Mesenchymal stem cell (in vitro differentiated cells and primary cell): ENCODE measurements at regions not wholly inside any gene's neighbourhood (a gene's known extent, or its start where the extent isn't known, plus 50 kb on each side); places are given as distances from the start of the nearest gene placed in this dataset.

ENCODE experiments used
- DNase-seq: peaks from one replicate; pipeline ENCODE4 v3.0.0-alpha.2; 2013
- H2AFZ ChIP-seq: one replicate; pipeline ENCODE4 v1.6.1; 2013; ENCODE audit warnings: low read depth, mild to moderate bottlenecking, control low read depth, inconsistent platforms, low read length, moderate library complexity
- H2AK5ac ChIP-seq: 2 replicates; pipeline ENCODE4 v1.6.1; 2013; ENCODE audit warnings: low read length, moderate library complexity, mild to moderate bottlenecking, inconsistent platforms; ENCODE audit not compliant: severe bottlenecking
- H2BK120ac ChIP-seq: one replicate; pipeline ENCODE4 v1.6.1; 2013; ENCODE audit warnings: low read depth, mild to moderate bottlenecking, inconsistent platforms, low read length, moderate library complexity
- H2BK12ac ChIP-seq, 2 experiments: one replicate each; pipeline ENCODE4 v1.6.1; 2013; ENCODE audit warnings: inconsistent platforms in 2 of 2, low read length in 2 of 2, mild to moderate bottlenecking in 2 of 2, moderate library complexity in 2 of 2, control low read depth in 1 of 2
- H2BK15ac ChIP-seq: one replicate; pipeline ENCODE4 v1.6.1; 2013; ENCODE audit warnings: mild to moderate bottlenecking, low read depth, inconsistent platforms; ENCODE audit not compliant: poor library complexity, severe bottlenecking
- H2BK5ac ChIP-seq: 2 replicates; pipeline ENCODE4 v1.6.1; 2013; ENCODE audit warnings: low read depth, mild to moderate bottlenecking, low read length, control low read depth, inconsistent platforms; ENCODE audit not compliant: poor library complexity, severe bottlenecking
- H3K14ac ChIP-seq, 2 experiments: one replicate each; pipeline ENCODE4 v1.6.1; 2013; ENCODE audit warnings: inconsistent platforms in 2 of 2, low read length in 2 of 2, control low read depth in 1 of 2, mild to moderate bottlenecking in 1 of 2, moderate library complexity in 1 of 2
- H3K18ac ChIP-seq, 2 experiments: one replicate each; pipeline ENCODE4 v1.6.1; 2013; ENCODE audit warnings: inconsistent platforms in 2 of 2, low read length in 2 of 2, control low read depth in 1 of 2, low read depth in 1 of 2, mild to moderate bottlenecking in 1 of 2
- H3K23ac ChIP-seq, 2 experiments: one replicate each; pipeline ENCODE4 v1.6.1; 2013; ENCODE audit warnings: inconsistent platforms in 2 of 2, low read length in 2 of 2, mild to moderate bottlenecking in 2 of 2, moderate library complexity in 2 of 2, control low read depth in 1 of 2
- H3K27ac ChIP-seq: 2 replicates; pipeline ENCODE4 v1.5.1; 2013; ENCODE audit warnings: mild to moderate bottlenecking, moderate library complexity, low read length, control low read depth, inconsistent platforms; ENCODE audit not compliant: poor library complexity, severe bottlenecking
- H3K27me3 ChIP-seq, 2 experiments: 2 replicates each; pipeline versions ENCODE4 v1.6.1 to v1.7.0; 2013; ENCODE audit warnings: low read length in 2 of 2, mild to moderate bottlenecking in 2 of 2, moderate library complexity in 2 of 2, control low read depth in 1 of 2, inconsistent platforms in 1 of 2; ENCODE audit not compliant: control insufficient read depth in 1 of 2, insufficient read depth in 1 of 2
- H3K36me3 ChIP-seq, 2 experiments: 2 replicates each; pipeline versions ENCODE4 v1.6.1 to v1.7.0; 2013; ENCODE audit warnings: low read length in 2 of 2, control low read depth in 1 of 2, inconsistent platforms in 1 of 2, low read depth in 1 of 2, mild to moderate bottlenecking in 1 of 2; ENCODE audit not compliant: insufficient read depth in 2 of 2, control insufficient read depth in 1 of 2
- H3K4ac ChIP-seq, 2 experiments: one replicate each; pipeline ENCODE4 v1.6.1; 2013; ENCODE audit warnings: inconsistent platforms in 2 of 2, low read length in 2 of 2, mild to moderate bottlenecking in 2 of 2, moderate library complexity in 2 of 2, control low read depth in 1 of 2, low read depth in 1 of 2
- H3K4me1 ChIP-seq: 2 replicates; pipeline ENCODE4 v1.6.1; 2013; ENCODE audit warnings: low read depth, low read length, control low read depth; ENCODE audit not compliant: control insufficient read depth, insufficient read depth
- H3K4me2 ChIP-seq: 2 replicates; pipeline ENCODE4 v1.6.1; 2013; ENCODE audit warnings: low read length, mild to moderate bottlenecking, inconsistent platforms; ENCODE audit not compliant: poor library complexity, severe bottlenecking
- H3K4me3 ChIP-seq, 2 experiments: 2 replicates each; pipeline versions ENCODE4 v1.5.1 to v1.7.0; 2013; ENCODE audit warnings: low read length in 2 of 2, mild to moderate bottlenecking in 2 of 2, control low read depth in 1 of 2, low read depth in 1 of 2; ENCODE audit not compliant: insufficient read depth in 1 of 2
- H3K79me1 ChIP-seq: replicated peaks from 2 replicates; pipeline ENCODE4 v1.6.1; 2013; ENCODE audit warnings: mild to moderate bottlenecking, control low read depth, low read length, inconsistent platforms; ENCODE audit not compliant: poor library complexity, severe bottlenecking
- H3K9ac ChIP-seq: 2 replicates; pipeline ENCODE4 v1.7.0; 2013; ENCODE audit warnings: mild to moderate bottlenecking, low read length, moderate library complexity
- H3K9me3 ChIP-seq: 2 replicates; pipeline ENCODE4 v1.7.0; 2013; ENCODE audit warnings: mild to moderate bottlenecking, low read length; ENCODE audit not compliant: control insufficient read depth
- H4K8ac ChIP-seq: one replicate; pipeline ENCODE4 v1.6.1; 2013; ENCODE audit warnings: inconsistent platforms, mild to moderate bottlenecking, low read length, moderate library complexity
- H4K91ac ChIP-seq: one replicate; pipeline ENCODE4 v1.6.1; 2013; ENCODE audit warnings: mild to moderate bottlenecking, low read length, inconsistent platforms
- WGBS: methylation state at CpG from one replicate; pipeline ENCODE4 v1.1.7; 2013; ENCODE audit warnings: mixed read lengths; 5-methylcytosine and 5-hydroxymethylcytosine counted together

DNA sequence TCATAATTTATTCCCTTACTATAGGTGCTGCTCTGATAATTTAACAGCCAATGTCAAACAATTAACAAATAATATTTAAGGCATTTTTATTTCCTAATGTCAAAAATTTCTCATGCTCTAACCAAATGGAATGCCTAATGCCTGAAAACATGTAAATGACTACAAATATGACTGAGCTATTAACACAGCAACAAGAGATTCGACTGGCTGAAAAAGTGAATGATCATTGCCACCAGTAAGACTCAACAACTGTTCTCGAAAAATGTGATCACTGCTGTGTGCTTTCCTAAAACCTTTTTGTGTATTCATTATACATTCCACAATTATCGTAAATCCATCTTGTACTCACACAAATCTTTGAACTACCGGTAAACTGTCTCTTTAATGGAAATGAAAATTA is 118.7 kb downstream of the NPY start:
- no peak overlapping the region for H2AK5ac ChIP-seq
- H2BK120ac ChIP-seq, result no peak overlapping the region
- H3K14ac ChIP-seq, result no peak overlapping the region
- no peak overlapping the region for H3K4ac ChIP-seq
- no peak overlapping the region for H2BK15ac ChIP-seq
- no peaks in the 10 kb centered on the region for H3K27me3 ChIP-seq
- no peak overlapping the region for H2BK5ac ChIP-seq
- no peak overlapping the region for H3K23ac ChIP-seq
- no peak overlapping the region for H4K91ac ChIP-seq
- peak overlapping the region; percentile 82 for H3K9ac ChIP-seq
- H3K4me3 ChIP-seq, result no peak overlapping the region
- no peak overlapping the region for H3K4me2 ChIP-seq
- no peak overlapping the region for H2AFZ ChIP-seq
- WGBS, result 42% methylated on average over 2 of the region's 4 CpGs
- H3K18ac ChIP-seq, result no peak overlapping the region
- no peak for DNase-seq
- H3K27ac ChIP-seq, result no peak overlapping the region
- H3K9me3 ChIP-seq, result no peaks in the 10 kb centered on the region
- no peaks in the 10 kb centered on the region for H3K79me1 ChIP-seq
- no peak overlapping the region for H2BK12ac ChIP-seq
- H3K4me1 ChIP-seq, result no peaks in the 10 kb centered on the region
- H4K8ac ChIP-seq, result no peak overlapping the region
- no peaks in the 10 kb centered on the region for H3K36me3 ChIP-seq

GRCh38 chr7:24403557-24403956 is 119.6 kb downstream of the NPY start:
- Histone ChIP-seq H2BK120ac (no peak overlapping the region), H3K4me3 (no peak overlapping the region), H3K27me3 (no peaks in the 10 kb centered on the region), H2AFZ (no peak overlapping the region), H3K23ac (no peak overlapping the region), H4K8ac (no peak overlapping the region), H3K14ac (no peak overlapping the region), H3K79me1 (no peaks in the 10 kb centered on the region), H3K27ac (no peak overlapping the region), H3K4me1 (no peaks in the 10 kb centered on the region), H3K9me3 (no peaks in the 10 kb centered on the region), H2BK15ac (no peak overlapping the region), H3K4ac (no peak overlapping the region), H3K18ac (no peak overlapping the region), H4K91ac (no peak overlapping the region), H3K9ac (no peak overlapping the region), H2BK5ac (no peak overlapping the region), H2AK5ac (no peak overlapping the region), H3K36me3 (no peaks in the 10 kb centered on the region), H2BK12ac (no peak overlapping the region), H3K4me2 (no peak overlapping the region)
- no peak for DNase-seq
- WGBS, result 90% methylated on average over 2 of the region's 2 CpGs

GRCh38 chr7:24404315-24404714 is 120.3 kb downstream of the NPY start:
- Histone ChIP-seq H4K91ac (no peak overlapping the region), H3K4me3 (no peak overlapping the region), H3K4me2 (no peak overlapping the region), H3K18ac (no peak overlapping the region), H3K36me3 (no peaks in the 10 kb centered on the region), H2BK15ac (no peak overlapping the region), H3K79me1 (no peaks in the 10 kb centered on the region), H3K27ac (no peak overlapping the region), H3K4me1 (no peaks in the 10 kb centered on the region), H2AFZ (no peak overlapping the region), H3K9me3 (no peaks in the 10 kb centered on the region), H2BK5ac (no peak overlapping the region), H2BK120ac (no peak overlapping the region), H2AK5ac (no peak overlapping the region), H3K4ac (no peak overlapping the region), H3K27me3 (no peaks in the 10 kb centered on the region), H3K23ac (no peak overlapping the region), H4K8ac (no peak overlapping the region), H2BK12ac (no peak overlapping the region), H3K14ac (no peak overlapping the region), H3K9ac (no peak overlapping the region)
- 89% methylated on average over 6 of the region's 6 CpGs for WGBS
- DNase-seq, result no peak

DNA sequence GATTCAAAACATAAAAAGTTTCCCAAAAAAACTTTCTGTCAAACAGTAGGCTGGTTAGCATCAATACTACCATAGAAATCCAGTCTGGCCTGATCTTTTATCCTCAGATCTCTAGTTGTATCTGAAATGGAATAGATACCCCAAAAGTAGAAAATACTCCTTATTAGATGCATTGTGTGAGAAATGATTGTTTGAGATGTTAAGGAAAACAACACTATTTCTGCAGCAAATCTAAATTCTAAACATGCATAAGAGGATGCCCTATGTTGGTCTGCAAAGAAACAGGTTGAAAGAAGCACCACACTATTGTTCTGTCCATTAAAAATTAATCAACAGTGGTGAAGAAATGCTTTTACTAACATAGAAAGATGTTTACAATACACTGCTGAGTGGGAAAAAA is 121.0 kb downstream of the NPY start:
- no peak overlapping the region for H3K18ac ChIP-seq
- no peaks in the 10 kb centered on the region for H3K36me3 ChIP-seq
- no peak overlapping the region for H3K23ac ChIP-seq
- H3K4me1 ChIP-seq, result no peaks in the 10 kb centered on the region
- H3K14ac ChIP-seq, result no peak overlapping the region
- no peak overlapping the region for H2AK5ac ChIP-seq
- DNase-seq, result no peak
- H3K27ac ChIP-seq, result no peak overlapping the region
- no peak overlapping the region for H2AFZ ChIP-seq
- no peaks in the 10 kb centered on the region for H3K79me1 ChIP-seq
- no peaks in the 10 kb centered on the region for H3K27me3 ChIP-seq
- H4K8ac ChIP-seq, result no peak overlapping the region
- H3K4ac ChIP-seq, result no peak overlapping the region
- no peak overlapping the region for H4K91ac ChIP-seq
- no peak overlapping the region for H2BK5ac ChIP-seq
- no peak overlapping the region for H3K4me2 ChIP-seq
- H2BK120ac ChIP-seq, result no peak overlapping the region
- H2BK15ac ChIP-seq, result no peak overlapping the region
- no peak overlapping the region for H2BK12ac ChIP-seq
- H3K9ac ChIP-seq, result no peak overlapping the region
- no peaks in the 10 kb centered on the region for H3K9me3 ChIP-seq
- H3K4me3 ChIP-seq, result no peak overlapping the region
